Activated CD4-positive, CD25-positive, alpha-beta regulatory T cell treated with anti-CD3 and anti-CD28 coated beads, Interleukin-2, amount 50 U/mL, for 72 hours (primary cell): ENCODE measurements at regions not wholly inside any gene's neighbourhood (a gene's known extent, or its start where the extent isn't known, plus 50 kb on each side); places are given as distances from the start of the nearest gene placed in this dataset.

Source experiments
- DNase-seq: peaks from one replicate; pipeline ENCODE4 v3.0.0; 2021

GRCh38 chrX:9196961-9197640, 163.2 kb upstream of the FAM9B start:
- no peak for DNase-seq

- no peak for DNase-seq
These were observed 170.6 kb upstream of the FAM9B start for GRCh38 chrX:9204560-9204959.

GRCh38 chrX:9205599-9206223, 171.8 kb upstream of the FAM9B start:
- DNase-seq, result no peak

GRCh38 chrX:9207142-9207541, 173.2 kb upstream of the FAM9B start:
- no peak for DNase-seq

GRCh38 chrX:9211269-9211668, 177.3 kb upstream of the FAM9B start:
- no peak for DNase-seq

- DNase-seq, result no peak
These were observed 187.9 kb upstream of the FAM9B start for GRCh38 chrX:9221781-9222180.

GRCh38 chrX:9222299-9222698, 188.4 kb upstream of the FAM9B start:
- DNase-seq, result no peak

- DNase-seq, result no peak
These were observed 193.3 kb upstream of the FAM9B start for GRCh38 chrX:9227276-9227675.

GRCh38 chrX:9231491-9231890, 197.6 kb upstream of the FAM9B start:
- no peak for DNase-seq

- no peak for DNase-seq
These were observed 199.2 kb upstream of the FAM9B start for GRCh38 chrX:9233141-9233540.

- no peak for DNase-seq
These were observed 200.4 kb upstream of the FAM9B start for GRCh38 chrX:9234315-9234714.

- no peak for DNase-seq
These were observed 201.8 kb upstream of the FAM9B start for GRCh38 chrX:9235722-9236121.

- DNase-seq, result no peak
These were observed 207.0 kb upstream of the FAM9B start for GRCh38 chrX:9240956-9241355.

GRCh38 chrX:9241427-9241826, 207.5 kb upstream of the FAM9B start:
- DNase-seq, result no peak

- no peak for DNase-seq
These were observed 215.3 kb upstream of the FAM9B start for GRCh38 chrX:9249051-9249846.

- no peak for DNase-seq
These were observed 212.7 kb upstream of the TBL1X start for GRCh38 chrX:9252182-9252581.

GRCh38 chrX:9253211-9253610, 211.6 kb upstream of the TBL1X start:
- no peak for DNase-seq

GRCh38 chrX:9257718-9258420, 207.0 kb upstream of the TBL1X start:
- no peak for DNase-seq

- DNase-seq, result no peak
These were observed 206.3 kb upstream of the TBL1X start for GRCh38 chrX:9258421-9259104.

- no peak for DNase-seq
These were observed 204.3 kb upstream of the TBL1X start for GRCh38 chrX:9260603-9261002.

- no peak for DNase-seq
These were observed 197.4 kb upstream of the TBL1X start for GRCh38 chrX:9267415-9267814.

- no peak for DNase-seq
These were observed 195.7 kb upstream of the TBL1X start for GRCh38 chrX:9269134-9269533.
